NK-92 treated with Interleukin-12 subunit alpha and Interleukin-12 subunit beta, amount 100 ng/mL, for 24 hours (cell line): ENCODE measurements at regions not wholly inside any gene's neighbourhood (a gene's known extent, or its start where the extent isn't known, plus 50 kb on each side); places are given as distances from the start of the nearest gene placed in this dataset.
"Not testable (repeated sequence)": the region's sequence is repeated elsewhere in the genome, so short reads cannot be mapped to it uniquely, and the experiment has no call there.

Experiments used
- DNase-seq: peaks from one replicate; lab custom pipeline; 2025; lab: John Stamatoyannopoulos, UW

GRCh38 chr15:79492065-79492464, 59.9 kb downstream of the MINAR1 start:
- no peak for DNase-seq

DNA sequence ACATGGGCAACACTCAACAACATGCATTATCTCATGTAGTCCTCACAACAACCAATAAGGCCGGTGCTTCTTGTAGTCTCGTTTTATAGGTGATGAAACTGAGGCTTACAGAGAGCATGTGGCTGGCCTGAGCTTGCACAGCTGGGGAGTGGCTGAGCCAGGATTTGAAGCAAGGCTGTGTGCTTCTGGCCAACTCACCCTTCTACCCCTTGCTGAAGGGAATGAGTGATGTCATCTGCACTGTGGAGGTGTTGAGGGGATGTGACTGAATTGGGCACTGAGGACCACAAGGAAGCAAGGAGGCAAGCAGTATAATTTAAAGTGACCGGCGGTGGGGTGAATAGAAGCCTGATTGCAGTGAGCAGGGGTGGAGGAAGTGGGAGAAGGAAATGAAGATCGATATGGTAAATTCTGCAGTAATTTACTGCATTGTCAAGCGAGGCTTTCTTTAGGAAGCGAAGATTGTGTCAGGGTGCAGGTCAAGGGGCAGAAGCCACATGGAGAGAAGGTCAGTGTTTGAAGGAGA, 62.3 kb downstream of the MINAR1 start:
- no peak for DNase-seq

- DNase-seq, result no peak
These were observed 63.0 kb downstream of the MINAR1 start for GRCh38 chr15:79494963-79495755.

- DNase-seq, result no peak
These were observed 63.6 kb downstream of the MINAR1 start for GRCh38 chr15:79495775-79496174.

DNA sequence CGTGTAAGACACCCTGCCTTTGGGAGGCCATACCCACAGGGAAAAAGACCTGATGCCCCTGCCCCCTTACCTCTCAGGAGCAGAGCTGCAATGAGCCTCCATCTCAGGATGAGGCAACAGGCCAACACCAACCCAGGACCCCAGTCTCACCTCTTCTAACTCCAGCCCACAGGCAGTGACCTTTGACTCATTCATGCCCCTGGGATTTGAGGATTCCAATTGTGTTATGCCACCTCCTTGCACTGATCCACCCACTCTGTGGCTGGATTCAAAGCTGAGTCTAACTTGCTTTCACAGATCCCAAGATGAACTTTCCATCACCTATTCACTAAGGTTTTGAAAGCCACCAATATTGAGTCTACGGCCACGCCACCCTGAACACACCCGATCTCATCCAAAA, 64.7 kb downstream of the MINAR1 start:
- DNase-seq, result no peak

GRCh38 chr15:79501086-79501485, 69.0 kb downstream of the MINAR1 start:
- no peak for DNase-seq

DNA sequence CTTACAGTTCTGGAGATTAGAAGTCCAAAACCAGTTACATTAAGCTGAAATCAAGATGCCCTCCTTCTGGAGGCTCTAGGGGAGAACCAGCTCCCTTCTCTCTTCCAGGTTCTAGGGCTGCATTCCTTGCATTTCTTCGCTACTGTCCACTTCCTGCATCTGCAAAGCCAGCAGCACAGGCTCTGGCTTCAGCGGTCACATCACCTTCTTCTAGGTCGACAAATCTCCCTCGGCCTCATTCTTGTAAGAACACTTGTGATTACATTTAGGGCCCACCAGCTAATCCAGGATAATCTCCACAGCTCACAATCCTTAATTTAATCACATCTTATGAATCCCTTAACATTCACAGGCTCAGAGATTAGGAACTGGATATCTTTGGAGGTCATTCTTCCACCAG, 73.8 kb downstream of the MINAR1 start:
- DNase-seq, result no peak

DNA sequence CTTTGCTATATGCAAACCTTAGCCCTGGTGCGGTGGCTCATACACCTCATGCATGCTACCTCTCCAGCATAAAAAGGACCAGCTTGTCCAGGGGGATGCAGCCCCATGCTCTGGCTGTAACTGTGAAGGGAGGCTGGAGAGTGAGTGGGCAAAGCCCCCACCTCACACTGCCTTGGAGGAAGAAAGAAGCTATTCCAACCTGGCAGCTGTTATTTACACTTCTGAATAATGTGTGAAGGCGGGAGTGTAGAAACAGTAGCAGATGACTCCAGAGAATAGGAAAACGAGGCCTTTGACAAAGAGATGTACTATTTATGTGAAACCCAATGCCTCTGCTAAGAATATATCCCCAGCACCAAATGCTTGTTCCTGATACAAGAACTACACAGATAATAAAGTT, 80.7 kb downstream of the MINAR1 start:
- not testable (repeated sequence) for DNase-seq

- DNase-seq, result no peak
These were observed 81.3 kb downstream of the MINAR1 start for GRCh38 chr15:79513417-79513816.

- no peak for DNase-seq
These were observed 81.8 kb downstream of the MINAR1 start for GRCh38 chr15:79513940-79514339.

DNA sequence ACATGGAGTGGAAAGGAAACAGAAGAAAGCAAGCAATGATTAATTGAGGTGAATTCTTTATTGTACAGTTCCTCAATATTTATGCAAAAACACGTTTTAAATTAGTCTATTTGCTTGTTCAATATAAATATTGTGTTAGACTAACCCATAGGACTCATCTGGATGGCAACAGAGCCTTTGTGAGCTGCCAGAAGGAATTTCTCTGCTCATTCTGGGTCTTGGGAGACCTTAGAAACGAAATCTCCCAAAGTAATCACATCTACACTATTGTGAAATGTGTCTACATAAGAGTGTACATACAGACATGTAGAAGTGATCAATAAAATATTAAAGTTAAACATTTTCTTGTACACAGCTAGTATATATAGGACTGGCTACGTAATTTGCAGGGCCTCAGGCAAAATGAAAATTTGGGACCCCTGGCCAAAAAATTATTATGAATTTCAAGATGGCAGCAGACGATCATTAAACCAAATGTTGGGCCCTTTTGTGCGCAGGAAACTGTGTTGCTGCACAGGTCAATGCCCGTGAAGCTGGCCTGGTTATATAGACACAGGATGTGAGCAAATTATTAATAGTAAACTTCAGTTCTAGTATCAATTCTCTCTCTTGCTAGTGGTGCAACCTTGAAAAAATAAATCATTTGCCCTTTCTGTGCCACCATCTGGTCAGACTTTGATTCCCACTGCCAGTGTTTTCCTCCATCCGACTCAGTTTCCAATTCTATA, 83.3 kb downstream of the MINAR1 start:
- no peak for DNase-seq

- no peak for DNase-seq
These were observed 84.0 kb downstream of the MINAR1 start for GRCh38 chr15:79516155-79516554.

- DNase-seq, result no peak
These were observed 84.5 kb downstream of the MINAR1 start for GRCh38 chr15:79516646-79517045.

DNA sequence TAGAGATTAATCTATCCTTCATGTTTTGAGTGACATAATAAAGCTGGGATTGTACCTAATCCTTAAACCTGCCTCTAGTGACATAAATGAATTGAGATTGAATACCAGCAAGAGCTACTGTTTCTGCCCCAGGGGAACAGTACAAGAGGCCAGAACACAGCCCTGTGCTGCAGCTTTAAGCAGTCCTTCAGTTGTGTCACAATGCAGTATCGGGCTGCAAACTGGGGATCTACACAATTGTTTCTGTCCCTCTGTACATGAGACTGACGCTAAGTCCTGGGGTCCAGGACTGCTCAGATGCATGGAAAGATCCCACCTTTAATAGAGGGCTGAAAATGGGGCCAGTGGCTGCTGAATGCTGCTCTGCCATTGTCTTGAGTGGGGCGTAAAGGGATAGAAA, 87.5 kb downstream of the MINAR1 start:
- DNase-seq, result no peak

GRCh38 chr15:79520654-79521053, 88.5 kb downstream of the MINAR1 start:
- no peak for DNase-seq

DNA sequence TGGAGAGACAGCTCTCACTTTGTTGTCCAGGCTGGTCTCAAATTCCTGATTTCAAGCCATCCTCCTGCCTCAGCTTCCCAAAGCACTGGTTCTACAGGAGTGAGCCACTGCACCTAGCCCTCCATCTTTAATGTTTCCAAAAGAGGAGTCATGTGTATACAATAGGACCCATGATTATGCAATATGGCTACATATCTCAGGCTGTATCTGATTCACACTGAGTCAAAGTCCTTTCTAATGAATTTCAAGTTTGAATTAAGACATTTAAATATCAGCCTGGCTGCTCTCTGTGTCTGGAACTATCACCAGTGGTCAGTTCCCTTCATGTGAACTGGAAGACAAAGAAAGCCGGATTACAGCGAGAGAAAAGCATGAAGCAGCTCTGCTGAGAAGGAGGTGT, 90.5 kb downstream of the MINAR1 start:
- no peak for DNase-seq

- DNase-seq, result no peak
These were observed 91.1 kb downstream of the MINAR1 start for GRCh38 chr15:79523266-79523665.

DNA sequence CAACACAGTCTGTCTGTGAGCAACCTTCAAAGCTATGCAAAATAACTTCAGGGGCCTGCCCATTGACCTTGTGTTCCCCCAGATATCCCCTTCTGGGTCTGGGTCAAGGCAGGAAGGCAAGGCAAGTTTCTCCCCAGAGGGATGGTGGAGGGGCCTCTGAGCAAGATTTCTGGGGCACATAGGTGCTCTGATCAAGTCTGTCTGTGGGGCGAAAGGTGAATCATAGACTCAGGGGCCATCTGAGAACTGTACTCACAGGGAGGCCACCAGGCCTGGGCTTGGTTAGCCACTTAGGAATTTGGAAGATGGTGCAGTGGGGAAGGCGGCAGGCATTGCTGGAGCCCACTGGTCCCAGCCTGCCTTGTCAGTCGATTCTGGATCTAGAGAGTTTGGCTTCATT, 92.4 kb downstream of the MINAR1 start:
- DNase-seq, result no peak

DNA sequence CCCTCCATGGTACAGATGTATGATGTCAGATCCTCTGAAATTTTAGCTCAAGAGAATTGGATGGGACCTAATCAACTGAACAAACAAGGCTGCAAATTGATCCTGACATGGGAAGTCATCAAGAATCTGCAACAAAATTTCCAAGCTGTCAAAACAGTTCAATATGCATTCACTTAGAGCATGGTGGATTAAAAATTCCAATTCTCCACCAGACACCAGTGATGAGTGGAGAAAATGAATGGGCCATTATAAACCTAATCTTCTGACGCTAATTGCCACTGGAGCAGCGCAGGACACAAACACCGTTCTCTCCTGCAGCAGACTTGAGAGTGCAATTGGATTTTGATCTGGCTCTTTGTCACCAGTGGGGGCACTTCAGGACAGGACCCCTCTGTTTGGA, 94.2 kb downstream of the MINAR1 start:
- DNase-seq, result no peak

DNA sequence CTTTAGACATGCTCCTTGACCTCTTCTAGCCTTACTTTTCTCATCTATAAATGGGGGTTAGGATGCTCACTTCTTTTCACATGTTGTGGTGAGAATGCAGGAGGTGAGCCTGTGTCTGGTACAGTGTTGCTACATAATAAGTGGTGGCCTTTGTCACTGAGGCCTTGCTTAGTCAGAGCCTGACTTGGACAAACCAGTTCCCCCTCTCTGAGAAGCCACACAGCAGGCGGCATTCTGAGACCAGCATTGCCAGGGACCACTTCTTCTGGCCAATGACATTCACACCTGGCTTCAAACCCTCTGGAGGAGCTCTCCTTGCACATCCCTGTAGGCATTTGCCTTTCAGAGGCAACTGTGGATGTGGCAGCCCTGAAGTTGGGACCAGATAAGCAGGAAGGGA, 95.7 kb downstream of the MINAR1 start:
- DNase-seq, result no peak

DNA sequence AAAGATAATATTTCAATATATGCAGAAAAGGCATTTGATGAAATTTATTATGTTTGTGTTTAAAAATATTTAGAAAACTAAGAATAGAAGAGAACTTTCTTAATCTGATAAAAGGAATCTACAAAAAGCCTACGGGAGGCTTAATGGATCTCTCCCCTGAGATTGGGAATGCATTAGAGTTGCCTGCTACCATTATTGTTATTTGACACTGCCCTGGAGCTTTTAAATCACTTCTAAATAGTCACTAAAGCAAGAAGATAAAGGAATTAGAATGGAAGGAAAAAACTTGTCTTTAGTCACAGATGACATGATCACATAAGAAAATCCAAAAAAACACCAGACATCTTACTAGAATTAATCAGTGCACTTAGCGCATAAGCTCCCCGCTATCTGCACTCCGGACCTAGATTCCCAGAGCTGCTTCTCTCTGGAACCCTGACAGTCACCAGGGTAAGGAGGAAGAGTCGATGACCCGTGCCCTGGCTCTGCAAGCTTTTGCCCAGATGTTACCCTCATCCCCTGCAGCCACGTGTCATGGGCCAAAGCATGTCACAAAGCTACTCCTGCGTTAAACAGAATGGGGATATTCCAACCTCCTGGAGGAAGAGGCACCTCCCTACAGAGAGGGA, 97.1 kb downstream of the MINAR1 start:
- DNase-seq, result no peak

DNA sequence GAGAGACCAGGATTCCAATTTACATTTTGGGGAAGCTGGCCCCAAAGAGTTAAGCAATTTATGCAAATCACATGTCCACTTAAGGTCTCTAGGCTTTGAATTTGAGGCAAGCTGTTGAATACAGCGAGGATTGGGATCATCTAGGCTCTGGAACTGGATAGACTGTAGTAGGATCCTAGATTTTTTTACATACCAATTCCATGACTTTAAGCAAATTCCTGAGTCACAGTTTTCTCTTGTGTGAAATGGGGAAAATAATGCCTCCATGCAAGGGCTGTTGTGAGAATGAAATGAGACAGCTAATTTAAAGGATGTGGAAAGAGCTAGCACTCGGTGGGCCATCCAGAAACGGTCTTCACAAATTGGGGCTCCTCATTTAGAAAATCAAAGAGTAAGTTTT, 103.4 kb downstream of the MINAR1 start:
- no peak for DNase-seq

GRCh38 chr15:79538527-79538926, 106.4 kb downstream of the MINAR1 start:
- DNase-seq, result no peak
